PC-3 (cell line): ENCODE measurements at regions not wholly inside any gene's neighbourhood (a gene's known extent, or its start where the extent isn't known, plus 50 kb on each side); places are given as distances from the start of the nearest gene placed in this dataset.

Experiments
- CTCF ChIP-seq: fragments of 300-600 bp; sonication (generic); conservative IDR thresholded peaks from 2 replicates; pipeline ENCODE4 v1.5.1; 2017; ENCODE audit warnings: antibody characterized with exemption, low read depth, mild to moderate bottlenecking, low read length
- EZH2 ChIP-seq: fragments of 300-600 bp; sonication (generic); IDR thresholded peaks from one replicate; pipeline ENCODE4 v1.6.1; 2017; ENCODE audit warnings: antibody characterized with exemption, mild to moderate bottlenecking, low read length; ENCODE audit not compliant: unreplicated experiment
- EZH2phosphoT487 ChIP-seq: fragments of 300-600 bp; sonication (generic); IDR thresholded peaks from 2 replicates; pipeline ENCODE4 v1.6.1; 2018; ENCODE audit warnings: mild to moderate bottlenecking, antibody characterized with exemption, low read length, borderline replicate concordance

- TF ChIP-seq CTCF, result no peak
- TF ChIP-seq EZH2, result no peak
- TF ChIP-seq EZH2phosphoT487, result no peak
These were observed 409.1 kb upstream of the NR2F2 start for GRCh38 chr15:95921404-95921803.
